Left ventricle myocardium inferior (tissue), 1 donor: ENCODE measurements at regions not wholly inside any gene's neighbourhood (a gene's known extent, or its start where the extent isn't known, plus 50 kb on each side); places are given as distances from the start of the nearest gene placed in this dataset.

Experiments used
- DNase-seq: peaks from one replicate; pipeline ENCODE4 v3.0.0-alpha.2; 2020
- H3K27ac ChIP-seq: fragments of 200-600 bp; replicated peaks from 2 replicates; pipeline ENCODE4 v1.8.0; 2021
- H3K27me3 ChIP-seq: fragments of 200-600 bp; 2 replicates; pipeline ENCODE4 v1.8.0; 2021; ENCODE audit warnings: low read depth
- H3K36me3 ChIP-seq: fragments of 200-600 bp; 2 replicates; pipeline ENCODE4 v1.8.0; 2021
- H3K4me1 ChIP-seq: fragments of 200-600 bp; 2 replicates; pipeline ENCODE4 v1.8.0; 2021
- H3K4me3 ChIP-seq: fragments of 200-600 bp; 2 replicates; pipeline ENCODE4 v1.8.0; 2021; ENCODE audit warnings: mild to moderate bottlenecking, moderate library complexity
- H3K9me3 ChIP-seq: fragments of 200-600 bp; replicated peaks from 2 replicates; pipeline ENCODE4 v1.8.0; 2021
- intact Hi-C: fragments of 100-400 bp; cut with micrococcal nuclease; formaldehyde crosslinking; loops from one replicate; pipeline ENCODE4 v1.11.0; 2022
- TF ChIP-seq, protein P1 (sequence below): fragments of 200-600 bp; IDR thresholded peaks from 2 replicates; pipeline ENCODE4 v1.8.0; 2021; ENCODE audit warnings: antibody characterized with exemption, mild to moderate bottlenecking, borderline replicate concordance
- donor health status: DM: no; HTN: yes; CAD: no; lungs with severe emphysema.

DNA sequence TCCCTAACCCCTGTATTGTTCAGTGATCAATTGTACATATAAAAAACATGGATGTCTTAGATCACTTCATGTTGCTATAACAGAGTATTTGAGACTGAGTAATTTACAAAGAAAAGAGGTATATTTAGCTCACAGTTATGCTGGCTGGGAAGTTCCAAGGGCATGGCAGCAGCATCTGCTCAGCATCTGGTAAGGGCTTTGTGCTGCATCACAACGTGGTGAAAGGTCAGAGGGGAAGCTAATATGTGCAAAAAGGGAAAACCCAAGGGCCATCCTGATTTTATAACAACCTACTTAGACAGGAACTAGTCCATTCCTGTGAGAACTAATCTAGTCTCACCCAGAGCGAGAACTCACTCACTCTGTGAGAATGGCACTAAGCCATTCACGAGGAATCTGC, 128.2 kb upstream of the OTUD4 start:
- Histone ChIP-seq H3K4me1 (no peaks in the 10 kb centered on the region), H3K9me3 (no peaks in the 10 kb centered on the region), H3K4me3 (no peak overlapping the region), H3K27ac (no peak overlapping the region), H3K36me3 (no peaks in the 10 kb centered on the region), H3K27me3 (no peaks in the 10 kb centered on the region)
- TF ChIP-seq, protein P1, sequence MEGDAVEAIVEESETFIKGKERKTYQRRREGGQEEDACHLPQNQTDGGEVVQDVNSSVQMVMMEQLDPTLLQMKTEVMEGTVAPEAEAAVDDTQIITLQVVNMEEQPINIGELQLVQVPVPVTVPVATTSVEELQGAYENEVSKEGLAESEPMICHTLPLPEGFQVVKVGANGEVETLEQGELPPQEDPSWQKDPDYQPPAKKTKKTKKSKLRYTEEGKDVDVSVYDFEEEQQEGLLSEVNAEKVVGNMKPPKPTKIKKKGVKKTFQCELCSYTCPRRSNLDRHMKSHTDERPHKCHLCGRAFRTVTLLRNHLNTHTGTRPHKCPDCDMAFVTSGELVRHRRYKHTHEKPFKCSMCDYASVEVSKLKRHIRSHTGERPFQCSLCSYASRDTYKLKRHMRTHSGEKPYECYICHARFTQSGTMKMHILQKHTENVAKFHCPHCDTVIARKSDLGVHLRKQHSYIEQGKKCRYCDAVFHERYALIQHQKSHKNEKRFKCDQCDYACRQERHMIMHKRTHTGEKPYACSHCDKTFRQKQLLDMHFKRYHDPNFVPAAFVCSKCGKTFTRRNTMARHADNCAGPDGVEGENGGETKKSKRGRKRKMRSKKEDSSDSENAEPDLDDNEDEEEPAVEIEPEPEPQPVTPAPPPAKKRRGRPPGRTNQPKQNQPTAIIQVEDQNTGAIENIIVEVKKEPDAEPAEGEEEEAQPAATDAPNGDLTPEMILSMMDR, result no peak
- DNase-seq, result no peak
- intact Hi-C loops, result no loop called here

DNA sequence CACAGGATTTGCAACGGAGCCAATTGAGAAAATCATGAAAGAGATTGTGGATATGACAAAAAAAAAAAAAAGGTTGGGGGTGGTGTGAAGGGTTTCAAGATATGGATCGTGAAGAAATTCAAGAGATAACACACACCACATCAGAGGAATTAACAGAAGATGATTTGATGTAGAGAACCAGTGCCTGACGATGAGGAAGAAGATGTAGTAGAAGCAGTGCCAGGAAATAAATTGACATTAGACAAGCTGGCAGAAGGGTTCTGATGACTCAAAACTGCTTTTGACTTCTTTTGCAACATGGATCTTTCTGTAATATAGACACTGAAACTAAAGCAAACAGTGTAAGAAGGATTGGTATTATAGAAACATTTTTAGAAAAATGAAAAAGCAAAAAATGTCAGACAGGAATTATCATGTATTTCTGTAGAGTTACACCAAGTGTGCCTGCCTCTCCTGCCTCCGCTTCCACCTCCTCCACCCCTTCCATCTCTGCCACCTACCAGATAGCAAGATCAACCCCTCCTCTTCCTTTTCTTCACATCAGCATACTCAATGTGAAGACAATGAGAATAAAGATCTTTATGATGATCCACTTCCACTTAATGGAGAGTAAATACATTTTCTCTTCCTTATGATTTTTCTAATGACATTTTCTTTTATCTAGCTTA, 127.5 kb upstream of the OTUD4 start:
- no peak for DNase-seq
- Histone ChIP-seq H3K36me3 (no peaks in the 10 kb centered on the region), H3K4me1 (no peaks in the 10 kb centered on the region), H3K27ac (no peak overlapping the region), H3K4me3 (no peak overlapping the region), H3K27me3 (no peaks in the 10 kb centered on the region), H3K9me3 (no peaks in the 10 kb centered on the region)
- TF ChIP-seq, protein P1, result no peak
- intact Hi-C loops, result no loop called here

DNA sequence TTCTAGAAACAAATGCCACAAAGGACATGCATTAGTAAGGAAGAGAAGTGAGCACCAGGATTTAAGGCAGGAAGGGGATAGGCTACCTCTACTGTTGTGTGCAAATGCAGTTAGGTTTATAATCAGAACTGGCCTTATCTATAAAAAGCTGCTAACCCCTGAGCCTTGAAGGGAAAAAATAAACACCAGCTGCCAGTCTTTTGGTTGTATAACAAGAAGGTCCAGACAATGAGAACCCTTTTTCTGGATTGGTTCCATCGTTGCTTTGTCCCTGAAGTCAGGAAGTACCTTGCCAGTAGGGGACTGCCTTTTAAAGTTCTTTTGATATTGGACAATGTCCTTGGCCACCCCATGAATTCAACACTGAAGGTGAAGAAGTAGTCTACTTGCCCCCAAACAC, 126.7 kb upstream of the OTUD4 start:
- H3K4me1 ChIP-seq, result no peaks in the 10 kb centered on the region
- H3K4me3 ChIP-seq, result no peak overlapping the region
- no peaks in the 10 kb centered on the region for H3K27me3 ChIP-seq
- H3K27ac ChIP-seq, result no peak overlapping the region
- TF ChIP-seq, protein P1, result no peak
- no peaks in the 10 kb centered on the region for H3K36me3 ChIP-seq
- no peaks in the 10 kb centered on the region for H3K9me3 ChIP-seq
- no peak for DNase-seq
- intact Hi-C loops, result no loop called here

DNA sequence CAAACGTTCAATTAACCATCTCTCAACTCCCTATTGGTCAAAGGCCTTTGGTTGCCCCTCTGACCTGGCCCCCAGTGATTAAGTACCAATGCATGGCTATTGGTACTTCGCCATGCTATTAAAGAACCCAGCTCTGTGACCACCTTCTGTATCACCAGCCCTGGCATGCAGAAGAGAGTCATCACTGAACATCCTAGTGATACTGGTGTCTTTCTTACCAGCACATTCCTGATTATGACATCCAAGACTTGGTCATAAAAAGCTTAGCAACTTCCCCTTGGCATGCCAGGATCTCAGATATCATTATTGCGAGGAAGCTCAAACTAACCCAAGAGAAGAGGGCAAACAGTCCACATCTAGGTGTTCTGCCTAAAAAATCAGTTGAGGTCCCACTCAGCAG, 122.3 kb upstream of the OTUD4 start:
- H3K4me3 ChIP-seq, result no peak overlapping the region
- DNase-seq, result no peak
- intact Hi-C loops, result no loop called here
- H3K27ac ChIP-seq, result no peak overlapping the region
- peaks cover 5% of the 10 kb centered on the region for H3K4me1 ChIP-seq
- no peaks in the 10 kb centered on the region for H3K36me3 ChIP-seq
- H3K27me3 ChIP-seq, result no peaks in the 10 kb centered on the region
- H3K9me3 ChIP-seq, result no peaks in the 10 kb centered on the region
- TF ChIP-seq, protein P1, result no peak

DNA sequence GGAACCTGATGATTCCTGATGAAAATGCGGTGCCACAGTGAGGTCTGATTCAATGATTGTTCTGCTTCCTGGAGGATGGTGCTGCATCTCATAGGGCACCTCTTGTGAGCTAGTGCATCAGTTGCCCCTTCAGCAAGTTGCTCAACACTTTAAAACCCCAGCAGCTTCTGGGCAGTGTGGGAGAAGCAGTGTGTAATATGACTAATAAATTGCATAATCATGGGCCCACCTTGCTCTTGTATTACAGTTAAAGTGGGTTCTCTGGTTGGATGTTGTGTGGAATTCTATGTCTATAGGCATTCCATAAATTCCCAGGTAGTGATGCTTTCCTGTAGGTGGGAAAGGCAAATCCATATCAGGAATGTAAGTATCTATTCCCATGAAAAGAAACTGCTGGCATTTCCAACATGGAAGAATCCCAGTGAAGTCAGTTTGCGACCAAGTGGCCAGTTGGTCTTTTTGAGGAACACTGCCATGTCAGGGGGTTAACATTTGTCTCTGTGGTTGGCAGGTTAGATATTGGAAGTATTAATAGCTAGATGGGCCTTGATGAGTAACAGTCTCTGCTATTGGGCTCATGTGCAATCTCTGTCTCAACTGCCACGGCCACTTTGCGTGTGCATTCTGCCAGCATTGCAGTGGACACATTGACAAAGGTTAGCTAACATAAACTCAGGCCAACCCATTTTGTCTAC, 121.1 kb upstream of the OTUD4 start:
- no peaks in the 10 kb centered on the region for H3K36me3 ChIP-seq
- no peak overlapping the region for H3K27ac ChIP-seq
- H3K4me3 ChIP-seq, result no peak overlapping the region
- H3K4me1 ChIP-seq, result peaks cover 5% of the 10 kb centered on the region
- no peaks in the 10 kb centered on the region for H3K9me3 ChIP-seq
- H3K27me3 ChIP-seq, result no peaks in the 10 kb centered on the region
- intact Hi-C loops, result no loop called here
- TF ChIP-seq, protein P1, result no peak
- DNase-seq, result no peak
